Neural cell (in vitro differentiated cells): ENCODE measurements at regions not wholly inside any gene's neighbourhood (a gene's known extent, or its start where the extent isn't known, plus 50 kb on each side); places are given as distances from the start of the nearest gene placed in this dataset.

Experiments
- H2AFZ ChIP-seq: fragments of 200-600, 300-800 bp; sonication (generic), shearing (Covaris generic); 2 replicates; pipeline ENCODE4 v1.6.0; 2014; ENCODE audit warnings: low read depth, mild to moderate bottlenecking, antibody characterized with exemption, low read length, moderate library complexity
- H3F3A ChIP-seq: fragments of 200-600 bp; shearing (Covaris generic); 2 replicates; pipeline ENCODE4 v1.6.1; 2016; ENCODE audit warnings: mild to moderate bottlenecking, moderate library complexity, mixed read lengths, antibody characterized with exemption, low read length; ENCODE audit not compliant: insufficient read depth, poor library complexity, severe bottlenecking
- H3K27ac ChIP-seq: fragments of 200-600, 300-800 bp; sonication (generic), shearing (Covaris generic); 2 replicates; pipeline ENCODE4 v1.5.1; 2014; ENCODE audit warnings: mild to moderate bottlenecking, low read length, moderate library complexity
- H3K27me3 ChIP-seq: fragments of 300-800, 200-600 bp; sonication (generic), shearing (Covaris generic); 2 replicates; pipeline ENCODE4 v1.6.0; 2014; ENCODE audit warnings: mild to moderate bottlenecking, low read depth, low read length, moderate library complexity; ENCODE audit not compliant: insufficient read depth
- H3K36me3 ChIP-seq: fragments of 300-800, 200-600 bp; sonication (generic), shearing (Covaris generic); 2 replicates; pipeline ENCODE4 v1.5.1; 2014; ENCODE audit warnings: mild to moderate bottlenecking, antibody characterized with exemption, low read length, moderate library complexity; ENCODE audit not compliant: insufficient read depth
- H3K4me2 ChIP-seq: fragments of 300-800, 200-600 bp; sonication (generic), shearing (Covaris generic); 2 replicates; pipeline ENCODE4 v1.6.0; 2014; ENCODE audit warnings: mild to moderate bottlenecking, low read length
- H3K4me3 ChIP-seq: fragments of 300-800, 200-600 bp; sonication (generic), shearing (Covaris generic); 2 replicates; pipeline ENCODE4 v1.5.1; 2014; ENCODE audit warnings: mild to moderate bottlenecking, low read length, moderate library complexity
- H3K79me2 ChIP-seq: fragments of 200-600 bp; shearing (Covaris generic); replicated peaks from 2 replicates; pipeline ENCODE4 v1.6.0; 2014; ENCODE audit warnings: mild to moderate bottlenecking, low read length, moderate library complexity; ENCODE audit not compliant: insufficient read depth
- H3K9ac ChIP-seq: fragments of 300-800, 200-600 bp; sonication (generic), shearing (Covaris generic); 2 replicates; pipeline ENCODE4 v1.6.1; 2016; ENCODE audit warnings: mild to moderate bottlenecking, low read length, mixed read lengths
- H3K9me2 ChIP-seq: fragments of 200-600 bp; shearing (Covaris generic); 2 replicates; pipeline ENCODE4 v1.6.1; 2016; ENCODE audit warnings: mild to moderate bottlenecking, low read length, mixed read lengths; ENCODE audit not compliant: insufficient read depth
- H3K9me3 ChIP-seq: fragments of 200-600, 300-800 bp; sonication (generic), shearing (Covaris generic); 2 replicates; pipeline ENCODE4 v1.6.1; 2016; ENCODE audit warnings: mild to moderate bottlenecking, mixed run types, low read length, moderate library complexity, mixed read lengths
- H4K20me1 ChIP-seq: fragments of 200-600 bp; shearing (Covaris generic); 2 replicates; pipeline ENCODE4 v1.6.1; 2016; ENCODE audit warnings: mild to moderate bottlenecking, mixed run types; ENCODE audit not compliant: insufficient read depth
- EP300 ChIP-seq: fragments of 450-650 bp; conservative IDR thresholded peaks from 2 replicates; pipeline ENCODE4 v1.6.1; 2014; ENCODE audit warnings: antibody characterized with exemption, mild to moderate bottlenecking, moderate library complexity; ENCODE audit not compliant: poor library complexity, severe bottlenecking
- EZH2 ChIP-seq: fragments of 200-600, 300-800 bp; shearing (Covaris generic), sonication (generic); IDR thresholded peaks from 2 replicates; pipeline ENCODE4 v1.6.1; 2014; ENCODE audit warnings: antibody characterized with exemption, low read length, borderline replicate concordance, mild to moderate bottlenecking; ENCODE audit not compliant: insufficient read depth, poor library complexity, severe bottlenecking
- MXI1 ChIP-seq: fragments of 450-650 bp; conservative IDR thresholded peaks from 2 replicates; pipeline ENCODE4 v1.6.1; 2014; ENCODE audit warnings: antibody characterized with exemption, mild to moderate bottlenecking; ENCODE audit not compliant: poor library complexity, severe bottlenecking
- POLR2AphosphoS5 ChIP-seq: IDR thresholded peaks from 2 replicates; pipeline ENCODE4 v1.6.1; 2012
- RAD21 ChIP-seq: fragments of 450-650 bp; conservative IDR thresholded peaks from 2 replicates; pipeline ENCODE4 v1.6.1; 2014; ENCODE audit warnings: antibody characterized with exemption, mild to moderate bottlenecking, moderate library complexity
- SMC3 ChIP-seq: fragments of 450-650 bp; conservative IDR thresholded peaks from 2 replicates; pipeline ENCODE4 v1.6.1; 2014; ENCODE audit warnings: antibody characterized with exemption, mild to moderate bottlenecking, moderate library complexity; ENCODE audit not compliant: poor library complexity
- TAF1 ChIP-seq: IDR thresholded peaks from 2 replicates; pipeline ENCODE4 v1.6.1; 2012; ENCODE audit warnings: low read depth
- TF ChIP-seq, protein P1 (sequence below): fragments of 450-650 bp; IDR thresholded peaks from 2 replicates; pipeline ENCODE4 v1.5.1; 2014; ENCODE audit warnings: antibody characterized with exemption, mild to moderate bottlenecking, moderate library complexity; ENCODE audit not compliant: poor library complexity, severe bottlenecking
- TF ChIP-seq, protein P2 (sequence below): IDR thresholded peaks from 2 replicates; pipeline ENCODE4 v1.6.1; 2012; ENCODE audit warnings: borderline replicate concordance

- Histone ChIP-seq H3K79me2 (no peaks in the 10 kb centered on the region), H2AFZ (no peak overlapping the region), H3K4me3 (no peak overlapping the region), H3K9me3 (no peaks in the 10 kb centered on the region), H3K4me2 (no peak overlapping the region), H3K27ac (no peak overlapping the region), H3K9ac (no peak overlapping the region), H3K9me2 (no peaks in the 10 kb centered on the region), H4K20me1 (no peaks in the 10 kb centered on the region), H3K27me3 (no peaks in the 10 kb centered on the region), H3K36me3 (no peaks in the 10 kb centered on the region), H3F3A (no peaks in the 10 kb centered on the region)
- TF ChIP-seq EP300, result no peak
- TF ChIP-seq EZH2, result no peak
- no peak for TF ChIP-seq RAD21
- TF ChIP-seq POLR2AphosphoS5, result no peak
- TF ChIP-seq, protein P1, sequence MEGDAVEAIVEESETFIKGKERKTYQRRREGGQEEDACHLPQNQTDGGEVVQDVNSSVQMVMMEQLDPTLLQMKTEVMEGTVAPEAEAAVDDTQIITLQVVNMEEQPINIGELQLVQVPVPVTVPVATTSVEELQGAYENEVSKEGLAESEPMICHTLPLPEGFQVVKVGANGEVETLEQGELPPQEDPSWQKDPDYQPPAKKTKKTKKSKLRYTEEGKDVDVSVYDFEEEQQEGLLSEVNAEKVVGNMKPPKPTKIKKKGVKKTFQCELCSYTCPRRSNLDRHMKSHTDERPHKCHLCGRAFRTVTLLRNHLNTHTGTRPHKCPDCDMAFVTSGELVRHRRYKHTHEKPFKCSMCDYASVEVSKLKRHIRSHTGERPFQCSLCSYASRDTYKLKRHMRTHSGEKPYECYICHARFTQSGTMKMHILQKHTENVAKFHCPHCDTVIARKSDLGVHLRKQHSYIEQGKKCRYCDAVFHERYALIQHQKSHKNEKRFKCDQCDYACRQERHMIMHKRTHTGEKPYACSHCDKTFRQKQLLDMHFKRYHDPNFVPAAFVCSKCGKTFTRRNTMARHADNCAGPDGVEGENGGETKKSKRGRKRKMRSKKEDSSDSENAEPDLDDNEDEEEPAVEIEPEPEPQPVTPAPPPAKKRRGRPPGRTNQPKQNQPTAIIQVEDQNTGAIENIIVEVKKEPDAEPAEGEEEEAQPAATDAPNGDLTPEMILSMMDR, result no peak
- TF ChIP-seq MXI1, result no peak
- no peak for TF ChIP-seq SMC3
- TF ChIP-seq TAF1, result no peak
- TF ChIP-seq, protein P2, sequence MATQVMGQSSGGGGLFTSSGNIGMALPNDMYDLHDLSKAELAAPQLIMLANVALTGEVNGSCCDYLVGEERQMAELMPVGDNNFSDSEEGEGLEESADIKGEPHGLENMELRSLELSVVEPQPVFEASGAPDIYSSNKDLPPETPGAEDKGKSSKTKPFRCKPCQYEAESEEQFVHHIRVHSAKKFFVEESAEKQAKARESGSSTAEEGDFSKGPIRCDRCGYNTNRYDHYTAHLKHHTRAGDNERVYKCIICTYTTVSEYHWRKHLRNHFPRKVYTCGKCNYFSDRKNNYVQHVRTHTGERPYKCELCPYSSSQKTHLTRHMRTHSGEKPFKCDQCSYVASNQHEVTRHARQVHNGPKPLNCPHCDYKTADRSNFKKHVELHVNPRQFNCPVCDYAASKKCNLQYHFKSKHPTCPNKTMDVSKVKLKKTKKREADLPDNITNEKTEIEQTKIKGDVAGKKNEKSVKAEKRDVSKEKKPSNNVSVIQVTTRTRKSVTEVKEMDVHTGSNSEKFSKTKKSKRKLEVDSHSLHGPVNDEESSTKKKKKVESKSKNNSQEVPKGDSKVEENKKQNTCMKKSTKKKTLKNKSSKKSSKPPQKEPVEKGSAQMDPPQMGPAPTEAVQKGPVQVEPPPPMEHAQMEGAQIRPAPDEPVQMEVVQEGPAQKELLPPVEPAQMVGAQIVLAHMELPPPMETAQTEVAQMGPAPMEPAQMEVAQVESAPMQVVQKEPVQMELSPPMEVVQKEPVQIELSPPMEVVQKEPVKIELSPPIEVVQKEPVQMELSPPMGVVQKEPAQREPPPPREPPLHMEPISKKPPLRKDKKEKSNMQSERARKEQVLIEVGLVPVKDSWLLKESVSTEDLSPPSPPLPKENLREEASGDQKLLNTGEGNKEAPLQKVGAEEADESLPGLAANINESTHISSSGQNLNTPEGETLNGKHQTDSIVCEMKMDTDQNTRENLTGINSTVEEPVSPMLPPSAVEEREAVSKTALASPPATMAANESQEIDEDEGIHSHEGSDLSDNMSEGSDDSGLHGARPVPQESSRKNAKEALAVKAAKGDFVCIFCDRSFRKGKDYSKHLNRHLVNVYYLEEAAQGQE, result no peak
Measured at GRCh38 chr9:30944741-30945280, 1439.6 kb upstream of the ACO1 start.

DNA sequence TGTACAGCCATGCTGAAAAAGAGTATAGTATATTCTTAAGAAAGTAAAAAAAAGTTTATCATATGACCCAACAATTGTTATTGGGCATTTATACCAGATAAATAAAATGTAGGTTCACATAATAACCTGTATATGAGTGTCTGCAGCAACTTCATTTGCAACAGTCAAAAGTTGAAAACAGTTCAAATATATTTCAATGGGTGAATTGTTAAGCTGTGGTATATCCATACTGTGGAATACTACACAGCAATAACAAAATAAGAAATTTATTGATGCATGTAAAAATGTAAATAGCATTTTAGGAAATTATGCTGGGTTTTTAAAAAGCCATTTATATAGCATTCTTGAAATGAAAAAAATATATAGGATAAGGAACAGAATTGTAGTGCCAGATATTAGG, 1420.1 kb upstream of the ACO1 start:
- no peak for TF ChIP-seq RAD21
- Histone ChIP-seq H3K9me3 (no peaks in the 10 kb centered on the region), H3K27me3 (no peaks in the 10 kb centered on the region), H3K79me2 (no peaks in the 10 kb centered on the region), H3K9me2 (no peaks in the 10 kb centered on the region), H2AFZ (no peak overlapping the region), H3F3A (no peaks in the 10 kb centered on the region), H3K9ac (no peak overlapping the region), H3K4me3 (no peak overlapping the region), H3K4me2 (no peak overlapping the region), H4K20me1 (no peaks in the 10 kb centered on the region), H3K27ac (no peak overlapping the region), H3K36me3 (no peaks in the 10 kb centered on the region)

DNA sequence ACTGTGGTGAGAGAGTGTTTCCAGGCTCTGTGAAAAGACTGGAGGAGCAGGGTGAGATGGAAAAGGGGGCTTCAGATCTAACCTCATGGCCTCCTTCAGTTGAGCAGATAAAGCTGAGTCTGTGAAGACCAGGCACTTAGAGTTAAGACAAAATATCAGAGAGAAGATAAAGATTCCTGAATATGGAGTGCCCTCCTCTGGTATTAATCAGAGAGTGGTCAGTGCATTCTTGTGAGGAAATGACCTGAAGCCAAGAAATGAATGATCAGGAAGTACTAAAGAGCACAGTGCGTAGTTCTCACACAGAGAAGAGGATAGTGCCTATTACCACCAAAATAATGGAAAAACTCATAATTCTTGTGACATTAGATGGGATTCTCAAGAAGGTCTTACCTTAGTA, 1417.0 kb upstream of the ACO1 start:
- no peaks in the 10 kb centered on the region for H3K27me3 ChIP-seq
- H3K9ac ChIP-seq, result no peak overlapping the region
- H3K27ac ChIP-seq, result no peak overlapping the region
- H3K79me2 ChIP-seq, result no peaks in the 10 kb centered on the region
- no peaks in the 10 kb centered on the region for H3F3A ChIP-seq
- no peaks in the 10 kb centered on the region for H3K36me3 ChIP-seq
- no peaks in the 10 kb centered on the region for H3K9me3 ChIP-seq
- no peak overlapping the region for H2AFZ ChIP-seq
- H4K20me1 ChIP-seq, result no peaks in the 10 kb centered on the region
- TF ChIP-seq POLR2AphosphoS5, result no peak
- TF ChIP-seq, protein P1, result peak; percentile 27
- TF ChIP-seq TAF1, result no peak
- no peak for TF ChIP-seq EZH2
- TF ChIP-seq EP300, result no peak
- TF ChIP-seq, protein P2, result no peak
- TF ChIP-seq RAD21, result peak; percentile 38
- no peak for TF ChIP-seq MXI1
- no peaks in the 10 kb centered on the region for H3K9me2 ChIP-seq
- H3K4me2 ChIP-seq, result no peak overlapping the region
- no peak overlapping the region for H3K4me3 ChIP-seq
